Choroid plexus epithelial cell (primary cell): ENCODE measurements at regions not wholly inside any gene's neighbourhood (a gene's known extent, or its start where the extent isn't known, plus 50 kb on each side); places are given as distances from the start of the nearest gene placed in this dataset.

Source experiments
- DNase-seq: peaks from one replicate; pipeline ENCODE4 v3.0.0-alpha.2; 2010; ENCODE audit warnings: low read depth
- H3K4me3 ChIP-seq: 2 replicates; pipeline ENCODE4 v1.5.1; 2011; ENCODE audit warnings: low read depth, mild to moderate bottlenecking, control low read depth, low read length, moderate library complexity
- CTCF ChIP-seq: conservative IDR thresholded peaks from 2 replicates; pipeline ENCODE4 v1.5.1; 2011; ENCODE audit warnings: low read depth, mild to moderate bottlenecking, control low read depth, inconsistent platforms, low read length, moderate library complexity

- H3K4me3 ChIP-seq: no peak overlapping the region
- TF ChIP-seq CTCF: no peak
- no peak for DNase-seq
Measured at GRCh38 chr5:68776381-68776780, 317.4 kb upstream of the SLC30A5 start.

- no peak for DNase-seq
- TF ChIP-seq CTCF: no peak
- no peak overlapping the region for H3K4me3 ChIP-seq
Measured at GRCh38 chr5:68777135-68777534, 316.7 kb upstream of the SLC30A5 start.

DNA sequence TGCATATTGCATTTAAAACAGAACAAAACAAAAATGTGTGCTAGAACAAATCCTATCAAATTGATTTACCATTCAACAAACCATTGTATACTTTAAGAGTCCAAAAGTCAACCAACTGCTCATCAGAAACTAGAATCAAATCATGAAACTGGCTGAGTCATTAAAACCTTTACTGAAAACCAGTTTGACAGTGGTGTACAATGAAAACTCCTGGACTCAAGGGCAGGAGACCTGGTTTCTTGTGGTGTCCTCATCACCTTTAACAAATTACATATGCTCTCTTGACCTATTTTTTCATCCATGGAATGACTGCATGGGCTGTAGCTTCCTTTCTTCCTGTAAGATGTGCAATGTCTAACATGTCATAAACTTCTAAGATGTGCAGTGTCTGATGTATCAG, 315.3 kb upstream of the SLC30A5 start:
- no peak for TF ChIP-seq CTCF

DNA sequence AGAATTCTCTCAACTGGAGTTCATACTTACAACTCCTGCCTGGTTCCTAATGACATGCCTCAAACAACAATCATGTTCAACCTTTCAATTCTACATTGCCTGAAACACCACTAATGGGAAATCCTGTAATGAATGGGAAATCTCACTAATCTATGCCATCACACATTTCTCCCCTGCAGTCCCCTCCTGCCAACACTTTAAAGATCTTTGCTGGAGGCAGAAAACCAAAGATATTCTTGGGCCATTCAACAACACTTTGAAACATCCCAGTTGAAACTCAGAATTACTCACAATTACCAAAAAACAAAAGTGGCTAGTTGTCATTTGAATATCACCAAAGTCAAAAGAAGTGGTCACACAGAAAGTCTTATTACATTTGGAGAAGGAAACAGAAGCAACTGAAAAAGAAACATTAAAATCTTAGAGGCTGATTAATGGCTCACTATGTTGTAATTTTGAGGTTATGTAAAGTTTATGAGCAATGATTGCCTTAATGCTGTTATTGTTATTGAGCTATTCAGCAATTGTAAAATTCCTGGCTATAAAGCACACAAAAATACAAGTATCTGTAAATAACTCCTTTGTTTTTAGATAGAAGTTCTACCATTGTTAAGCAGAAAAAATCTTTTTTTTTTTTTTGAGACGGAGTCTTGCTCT, 313.4 kb upstream of the SLC30A5 start:
- no peak for TF ChIP-seq CTCF
- no peak overlapping the region for H3K4me3 ChIP-seq
- no peak for DNase-seq

More for the DNA sequence above, 315.3 kb upstream of the SLC30A5 start:
- no peak for DNase-seq
- H3K4me3 ChIP-seq: no peak overlapping the region

GRCh38 chr5:68793074-68793473, 300.7 kb upstream of the SLC30A5 start:
- no peak overlapping the region for H3K4me3 ChIP-seq
- no peak for TF ChIP-seq CTCF
- no peak for DNase-seq

DNA sequence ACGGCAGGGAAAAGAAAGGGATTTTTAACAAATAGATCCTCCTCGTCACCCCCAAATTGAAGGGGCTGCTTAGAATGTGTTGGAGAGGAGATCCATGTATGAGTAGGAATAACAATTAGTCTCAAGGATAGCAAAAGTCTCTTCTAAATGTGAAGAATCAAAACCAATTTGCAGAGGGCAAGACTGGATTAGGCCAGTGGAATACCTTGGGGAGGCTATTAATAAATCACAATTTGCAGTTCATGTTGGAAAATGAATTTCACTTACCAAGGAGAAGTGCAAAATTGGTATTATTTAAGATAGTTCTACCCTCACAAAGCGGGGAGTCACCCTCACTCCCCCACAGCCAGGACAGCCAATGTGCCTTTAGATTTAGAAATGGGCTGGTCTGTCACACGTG, 299.8 kb upstream of the SLC30A5 start:
- DNase-seq: no peak
- no peak overlapping the region for H3K4me3 ChIP-seq
- no peak for TF ChIP-seq CTCF

DNA sequence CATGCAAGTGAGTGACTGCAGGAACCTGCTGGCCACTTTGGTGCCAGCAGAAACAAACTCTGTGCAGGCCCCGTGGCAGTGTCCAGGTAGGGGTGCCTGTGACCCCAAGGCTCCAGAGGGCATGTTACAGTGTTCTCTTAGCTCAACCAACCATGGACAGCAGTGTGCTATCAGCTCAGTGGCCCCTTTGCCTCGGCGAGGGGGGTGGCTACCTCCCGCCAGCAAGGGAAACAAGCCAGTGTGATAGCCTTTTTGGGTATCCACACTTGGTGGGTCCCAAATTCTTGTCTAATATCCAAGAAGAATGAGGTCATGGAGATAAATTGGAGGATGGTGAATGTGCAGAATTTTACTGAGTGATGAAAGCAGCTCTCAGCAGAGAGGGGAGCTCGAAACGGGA, 298.6 kb upstream of the SLC30A5 start:
- DNase-seq: no peak
- H3K4me3 ChIP-seq: no peak overlapping the region
- TF ChIP-seq CTCF: no peak
